BJ (cell line): ENCODE measurements at regions not wholly inside any gene's neighbourhood (a gene's known extent, or its start where the extent isn't known, plus 50 kb on each side); places are given as distances from the start of the nearest gene placed in this dataset.

Experiments used
- CTCF ChIA-PET: fragments of 350-600 bp; formaldehyde crosslinking; extraction: SDS; loops from one replicate; lab custom pipeline; 2021; ENCODE audit warnings: antibody characterized with exemption, inconsistent platforms; lab: Yijun Ruan, JAX
- POLR2A ChIA-PET: fragments of 300-600 bp; sonication (Branson Sonifier 250); formaldehyde crosslinking; extraction: SDS; loops from one replicate; lab custom pipeline; 2021; ENCODE audit warnings: antibody characterized with exemption; lab: Charles Lee
- DNase-seq: peaks from one replicate; pipeline ENCODE4 v3.0.0-alpha.2; 2011; ENCODE audit warnings: low read depth
- H3K27me3 ChIP-seq: 2 replicates; pipeline ENCODE4 v1.6.0; 2011; ENCODE audit warnings: low read length; ENCODE audit not compliant: control insufficient read depth, insufficient read depth
- H3K36me3 ChIP-seq: 2 replicates; pipeline ENCODE4 v1.5.1; 2011; ENCODE audit warnings: low read length; ENCODE audit not compliant: control insufficient read depth, insufficient read depth
- H3K4me3 ChIP-seq: 2 replicates; pipeline ENCODE4 v1.5.1; 2011; ENCODE audit warnings: low read depth, mild to moderate bottlenecking, control low read depth, low read length
- TF ChIP-seq, protein P1 (sequence below): IDR thresholded peaks from 2 replicates; pipeline ENCODE4 v1.5.1; 2011; ENCODE audit warnings: low read depth, mild to moderate bottlenecking, control low read depth, inconsistent platforms, low read length, moderate library complexity; ENCODE audit not compliant: insufficient read depth

DNA sequence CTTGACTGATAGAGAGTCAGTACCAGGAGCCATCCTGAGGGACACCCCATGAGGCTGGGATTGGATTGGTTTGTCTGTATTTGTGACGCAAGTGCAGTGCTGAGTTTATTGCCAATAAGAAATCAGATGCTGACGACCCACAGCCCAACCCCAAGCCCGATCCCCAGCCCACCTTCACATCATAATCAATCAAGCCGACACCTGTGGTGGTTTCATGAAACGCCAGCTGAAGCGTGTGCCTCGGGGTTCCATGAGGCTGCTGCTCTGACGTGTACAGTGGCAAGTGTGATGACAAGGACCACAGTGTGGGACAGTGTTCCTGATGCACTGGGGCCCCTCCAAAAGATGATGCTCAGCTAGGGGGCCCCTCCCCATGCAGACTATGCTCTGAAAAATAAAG is 62.1 kb upstream of the C14orf180 start:
- ChIA-PET POLR2A (no interaction called here), CTCF (no interaction called here)
- Histone ChIP-seq H3K4me3 (no peak overlapping the region), H3K36me3 (no peaks in the 10 kb centered on the region), H3K27me3 (no peaks in the 10 kb centered on the region)
- TF ChIP-seq, protein P1, sequence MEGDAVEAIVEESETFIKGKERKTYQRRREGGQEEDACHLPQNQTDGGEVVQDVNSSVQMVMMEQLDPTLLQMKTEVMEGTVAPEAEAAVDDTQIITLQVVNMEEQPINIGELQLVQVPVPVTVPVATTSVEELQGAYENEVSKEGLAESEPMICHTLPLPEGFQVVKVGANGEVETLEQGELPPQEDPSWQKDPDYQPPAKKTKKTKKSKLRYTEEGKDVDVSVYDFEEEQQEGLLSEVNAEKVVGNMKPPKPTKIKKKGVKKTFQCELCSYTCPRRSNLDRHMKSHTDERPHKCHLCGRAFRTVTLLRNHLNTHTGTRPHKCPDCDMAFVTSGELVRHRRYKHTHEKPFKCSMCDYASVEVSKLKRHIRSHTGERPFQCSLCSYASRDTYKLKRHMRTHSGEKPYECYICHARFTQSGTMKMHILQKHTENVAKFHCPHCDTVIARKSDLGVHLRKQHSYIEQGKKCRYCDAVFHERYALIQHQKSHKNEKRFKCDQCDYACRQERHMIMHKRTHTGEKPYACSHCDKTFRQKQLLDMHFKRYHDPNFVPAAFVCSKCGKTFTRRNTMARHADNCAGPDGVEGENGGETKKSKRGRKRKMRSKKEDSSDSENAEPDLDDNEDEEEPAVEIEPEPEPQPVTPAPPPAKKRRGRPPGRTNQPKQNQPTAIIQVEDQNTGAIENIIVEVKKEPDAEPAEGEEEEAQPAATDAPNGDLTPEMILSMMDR, result no peak
- no peak for DNase-seq

DNA sequence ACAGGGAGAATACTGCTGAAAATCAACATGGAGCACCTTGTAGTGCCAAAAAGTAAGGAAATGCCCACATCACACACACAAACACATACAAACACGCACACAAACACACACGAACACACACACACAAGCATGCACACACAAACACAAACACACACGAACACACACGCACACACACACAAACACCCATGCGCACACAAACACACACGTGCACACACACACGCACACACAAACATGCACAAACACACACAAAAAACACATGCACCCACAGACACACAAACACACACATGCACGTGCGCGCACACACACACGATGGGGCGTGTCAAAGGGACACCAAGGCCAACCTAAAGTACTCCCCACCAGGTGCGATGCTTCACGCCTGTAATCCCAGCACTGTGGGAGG is 61.7 kb upstream of the C14orf180 start:
- Histone ChIP-seq H3K27me3 (no peaks in the 10 kb centered on the region), H3K4me3 (no peak overlapping the region), H3K36me3 (no peaks in the 10 kb centered on the region)
- ChIA-PET CTCF (no interaction called here), POLR2A (no interaction called here)
- no peak for DNase-seq
- TF ChIP-seq, protein P1, result no peak

GRCh38 chr14:104518659-104519350 is 60.8 kb upstream of the C14orf180 start:
- no peak overlapping the region for H3K4me3 ChIP-seq
- TF ChIP-seq, protein P1, result no peak
- ChIA-PET POLR2A (no interaction called here), CTCF (no interaction called here)
- no peaks in the 10 kb centered on the region for H3K36me3 ChIP-seq
- no peak for DNase-seq
- no peaks in the 10 kb centered on the region for H3K27me3 ChIP-seq

DNA sequence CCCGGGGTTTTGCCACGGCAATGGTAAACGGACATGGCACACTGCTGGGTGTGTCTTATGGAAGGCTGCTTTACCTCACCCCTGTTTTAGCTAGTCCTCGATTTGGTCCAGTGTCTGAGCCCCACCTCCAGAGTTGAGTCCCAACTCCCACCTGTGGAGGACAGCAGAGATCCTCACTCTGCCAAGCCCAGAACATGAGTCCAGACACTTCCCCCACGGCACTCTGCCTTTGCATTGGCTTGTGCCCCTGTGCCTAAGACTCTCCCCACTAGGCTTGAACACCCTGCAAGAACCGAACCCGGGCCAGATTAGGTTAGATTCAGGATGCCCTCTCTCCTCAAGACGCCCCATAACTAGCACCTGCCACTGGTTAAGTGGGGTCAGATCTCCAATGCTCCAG is 59.8 kb upstream of the C14orf180 start:
- CTCF ChIA-PET, result no interaction called here

DNA sequence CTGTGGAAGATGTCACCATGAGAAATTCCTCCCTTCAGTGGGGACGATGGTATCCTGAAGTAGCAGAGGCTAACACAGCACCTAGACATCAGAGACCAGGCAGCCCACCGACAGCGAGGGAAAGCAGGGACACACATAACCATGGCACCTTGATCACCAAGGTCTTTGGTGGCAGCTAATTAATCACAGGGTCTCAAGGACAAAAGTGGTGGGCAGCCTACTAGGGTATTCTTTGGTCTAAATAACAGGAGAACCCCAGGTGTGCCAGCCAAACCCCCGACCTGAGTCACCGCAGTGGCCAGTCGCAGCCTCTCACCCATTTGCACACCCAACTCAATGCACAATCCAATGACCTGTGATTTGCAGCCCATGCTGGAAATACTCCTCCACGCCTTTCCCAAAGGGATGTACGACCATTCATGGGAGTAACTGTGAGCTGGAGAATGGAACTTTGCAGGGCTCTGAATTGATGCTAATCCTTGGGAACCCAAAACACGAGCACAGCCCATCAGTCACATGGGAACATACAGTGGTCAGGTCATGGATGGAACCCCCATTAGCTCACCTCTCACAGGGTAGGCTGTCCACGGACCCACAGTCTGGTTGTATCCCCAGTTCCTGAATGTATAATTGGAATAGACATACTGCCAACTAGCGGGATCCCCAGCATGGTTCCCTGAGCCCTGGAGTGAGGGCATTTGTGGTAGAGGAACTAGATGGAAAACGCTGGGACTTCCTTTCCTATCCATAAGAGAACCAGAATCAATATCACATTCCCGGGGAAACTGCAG is 58.7 kb upstream of the C14orf180 start:
- TF ChIP-seq, protein P1, result no peak
- H3K4me3 ChIP-seq, result no peak overlapping the region
- POLR2A ChIA-PET, result no interaction called here
- CTCF ChIA-PET, result no interaction called here
- no peak for DNase-seq
- no peaks in the 10 kb centered on the region for H3K36me3 ChIP-seq
- no peaks in the 10 kb centered on the region for H3K27me3 ChIP-seq

More for the DNA sequence above, 59.8 kb upstream of the C14orf180 start:
- TF ChIP-seq, protein P1, result no peak
- Histone ChIP-seq H3K27me3 (no peaks in the 10 kb centered on the region), H3K4me3 (no peak overlapping the region), H3K36me3 (no peaks in the 10 kb centered on the region)
- DNase-seq, result no peak
- POLR2A ChIA-PET, result no interaction called here
